HG02870 (cell line): ENCODE measurements at regions not wholly inside any gene's neighbourhood (a gene's known extent, or its start where the extent isn't known, plus 50 kb on each side); places are given as distances from the start of the nearest gene placed in this dataset.
A peak's percentile ranks its signal among the peaks of the same experiment; 100 is the strongest.

Experiments
- ATAC-seq: cut with Tn5 transposase; IDR thresholded peaks from one replicate; pipeline ENCODE4 v1.9.1; 2021; ENCODE audit warnings: mild to moderate bottlenecking, moderate library complexity; ENCODE audit not compliant: unreplicated experiment

DNA sequence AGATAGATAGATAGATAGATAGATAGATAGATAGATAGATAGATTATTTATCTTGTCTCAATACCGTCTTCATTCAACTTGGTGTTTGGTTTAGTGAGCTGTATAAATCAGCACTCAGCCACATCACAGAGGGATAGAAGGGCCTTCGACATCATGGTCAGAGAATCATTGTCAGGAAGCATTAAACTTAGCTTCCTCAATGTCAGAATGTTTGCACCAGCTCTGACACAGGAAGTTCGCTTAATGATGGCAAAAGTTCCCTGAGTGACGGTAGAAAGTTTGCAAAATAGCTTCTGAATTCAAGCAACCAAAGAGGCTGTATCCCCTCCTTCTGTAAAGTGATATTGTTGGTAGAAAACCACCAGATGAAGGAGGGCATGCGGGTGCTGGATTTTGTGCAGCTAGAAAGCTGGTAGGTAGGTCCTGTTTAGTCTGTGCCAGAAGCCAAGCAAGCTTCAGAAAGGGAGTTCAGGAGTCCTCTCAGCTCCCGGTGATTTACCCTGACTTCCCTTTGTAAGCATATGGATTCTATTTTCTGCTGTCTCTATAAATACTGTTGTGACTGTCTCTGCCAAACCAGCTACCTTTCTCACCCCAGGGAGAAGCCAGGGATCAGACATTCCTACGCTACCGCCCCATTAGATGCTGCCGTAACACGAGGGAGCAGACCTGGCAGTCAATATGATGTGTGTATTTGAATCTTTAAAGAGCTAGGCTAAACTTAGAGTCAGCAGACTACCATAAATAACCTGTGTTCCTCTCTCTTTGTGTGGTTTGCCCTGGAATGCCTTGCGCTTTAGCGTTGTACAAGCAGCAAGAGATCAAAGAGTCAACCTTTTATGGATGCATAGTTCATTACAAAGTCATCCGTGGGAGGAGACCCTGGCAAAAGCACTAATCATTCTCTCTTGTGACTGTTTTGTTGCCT, 200.5 kb upstream of the KIAA1217 start:
- no peak for ATAC-seq

DNA sequence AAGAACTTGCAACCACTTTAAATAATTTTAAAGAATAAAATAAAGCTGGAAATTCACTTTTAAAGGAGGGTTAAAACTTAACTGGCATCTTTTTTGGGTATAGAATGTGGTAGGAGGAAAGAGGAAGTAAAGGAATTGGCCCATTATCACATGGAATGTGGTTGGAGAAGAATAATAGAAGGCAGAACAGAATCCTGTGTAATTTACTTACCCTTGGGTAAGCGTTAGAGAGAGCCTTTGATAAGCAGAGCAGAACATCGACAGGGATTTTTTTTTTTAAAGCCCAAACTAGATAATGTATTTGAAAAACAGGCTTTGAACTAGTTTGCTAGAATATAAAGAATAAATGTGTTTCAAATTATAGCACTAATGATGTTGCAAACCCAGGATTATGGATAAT, 199.8 kb upstream of the KIAA1217 start:
- no peak for ATAC-seq

DNA sequence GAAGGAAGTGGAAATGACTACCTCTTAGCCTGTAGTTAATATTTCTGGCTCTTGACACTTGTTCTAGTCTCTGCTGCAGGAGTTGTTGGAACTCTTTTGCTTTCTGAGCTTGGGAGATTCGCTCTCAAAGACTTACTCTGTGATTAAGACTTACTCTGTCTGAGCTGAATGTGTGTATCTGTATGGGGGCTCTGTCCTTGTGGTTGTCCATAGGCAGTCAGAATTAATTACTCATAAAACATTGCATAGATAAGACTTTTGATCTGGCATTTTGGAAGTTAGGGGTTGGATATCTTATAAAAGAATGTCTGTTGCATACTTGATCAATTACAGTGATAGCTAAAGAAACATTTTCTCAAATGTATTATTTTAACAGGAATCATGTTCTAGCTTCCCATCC, 199.2 kb upstream of the KIAA1217 start:
- ATAC-seq: no peak

DNA sequence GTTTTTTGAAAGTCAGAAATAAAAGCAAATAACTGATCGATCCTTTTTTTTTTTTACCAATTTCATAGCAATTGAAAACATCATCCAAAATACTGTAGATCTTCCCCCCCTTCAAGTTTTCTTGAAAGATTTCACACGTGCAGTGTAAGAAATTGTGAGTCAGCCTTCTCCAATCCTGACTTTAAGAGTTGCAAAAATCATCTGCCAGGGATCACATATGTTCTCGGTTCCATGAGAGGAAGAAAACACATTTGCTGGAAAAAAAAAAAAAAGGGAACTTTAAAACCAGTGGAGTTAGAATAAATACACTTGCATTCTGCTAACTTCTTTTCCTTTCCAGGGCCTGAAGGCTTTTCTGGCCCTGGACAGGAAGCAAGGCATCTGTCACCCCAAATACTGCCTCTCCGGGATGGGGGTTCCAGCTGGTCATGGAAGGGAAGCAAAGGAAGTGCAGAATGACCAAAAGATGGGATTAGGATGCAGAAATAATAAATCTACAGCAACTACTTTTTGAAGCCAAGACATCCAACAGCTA, 198.4 kb upstream of the KIAA1217 start:
- no peak for ATAC-seq

DNA sequence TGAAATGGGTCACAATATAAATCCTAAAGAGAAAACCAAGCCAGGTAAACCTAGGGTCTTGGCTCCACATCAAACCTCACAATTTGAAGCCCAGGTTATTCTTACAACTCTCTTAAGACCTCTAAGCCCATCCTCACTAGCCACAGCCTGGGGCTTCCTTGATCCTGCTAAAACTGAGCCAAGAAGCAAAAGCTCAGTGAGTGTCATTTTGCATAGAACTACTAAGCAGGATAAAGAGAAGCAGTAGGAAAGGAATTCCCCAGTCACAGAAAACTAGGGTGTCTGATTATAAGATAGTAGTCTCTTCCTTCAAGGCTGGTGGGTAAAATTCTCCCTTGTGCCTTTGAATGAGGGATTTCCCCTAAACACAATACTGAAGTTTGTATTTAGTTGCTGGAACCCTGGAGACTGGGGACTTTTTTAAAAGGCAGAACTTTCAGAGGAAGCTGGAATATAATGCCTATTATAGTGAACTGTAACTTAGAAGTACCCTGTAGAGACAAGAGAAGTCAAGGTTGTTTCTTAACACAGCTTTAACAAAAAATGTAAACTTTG, 196.6 kb upstream of the KIAA1217 start:
- ATAC-seq: peak; percentile 57

DNA sequence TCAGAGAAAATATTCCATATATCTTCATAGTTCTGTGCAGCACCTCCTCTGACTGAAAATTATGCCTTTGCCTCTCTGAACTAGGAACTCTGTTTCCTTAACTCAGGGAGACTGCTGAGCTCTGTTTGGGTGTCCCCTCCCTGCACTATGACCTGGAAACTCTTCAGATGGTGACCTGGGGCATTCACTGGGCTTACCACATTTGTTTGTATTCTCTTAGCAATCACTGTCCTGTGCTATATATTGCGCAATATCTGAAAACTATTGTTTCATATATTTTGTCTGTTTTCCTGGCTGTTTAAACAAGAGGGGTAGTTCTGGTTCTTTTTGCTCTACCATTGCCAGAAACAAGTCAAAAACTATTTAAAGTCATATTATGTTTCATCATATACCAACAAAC, 181.8 kb upstream of the KIAA1217 start:
- no peak for ATAC-seq

DNA sequence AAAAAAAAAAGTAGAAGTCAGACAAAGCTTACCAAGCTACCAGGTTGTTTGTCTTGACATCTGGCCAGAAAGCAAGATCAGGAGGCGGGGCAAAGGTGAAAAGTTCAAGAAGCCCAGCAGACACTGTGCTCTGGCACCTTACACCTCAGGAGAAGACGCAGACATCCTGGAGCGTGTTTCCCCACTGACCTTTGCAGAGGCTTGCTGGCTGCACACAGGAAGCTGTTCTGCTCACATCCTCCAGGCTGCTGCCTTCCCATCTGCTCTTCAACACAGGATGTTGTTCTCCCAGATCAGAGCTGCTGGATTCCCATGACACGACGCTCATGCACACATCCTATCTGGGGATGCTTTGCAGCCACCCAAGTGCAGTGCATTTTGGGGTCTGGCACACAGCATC, 174.4 kb upstream of the KIAA1217 start:
- ATAC-seq: no peak

DNA sequence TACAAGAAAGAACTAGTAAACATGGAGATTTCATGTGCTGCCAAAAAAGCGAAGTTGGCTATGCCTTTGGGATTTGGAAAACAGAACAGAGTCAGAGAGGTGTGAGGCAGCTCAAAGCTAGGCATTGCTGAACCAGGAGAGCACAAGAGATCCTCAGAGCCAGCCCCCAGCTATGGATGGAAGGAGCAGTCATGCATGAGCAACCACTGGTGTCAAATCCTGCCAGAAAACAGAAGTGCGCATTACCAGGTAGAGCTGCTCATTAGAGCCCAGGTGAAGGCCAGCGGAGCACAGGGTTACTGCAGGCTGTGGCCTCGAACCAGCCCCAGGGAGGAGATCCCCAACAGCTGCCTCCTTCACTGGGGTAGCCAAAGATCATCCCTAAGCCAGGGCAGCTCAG, 173.2 kb upstream of the KIAA1217 start:
- ATAC-seq: no peak

DNA sequence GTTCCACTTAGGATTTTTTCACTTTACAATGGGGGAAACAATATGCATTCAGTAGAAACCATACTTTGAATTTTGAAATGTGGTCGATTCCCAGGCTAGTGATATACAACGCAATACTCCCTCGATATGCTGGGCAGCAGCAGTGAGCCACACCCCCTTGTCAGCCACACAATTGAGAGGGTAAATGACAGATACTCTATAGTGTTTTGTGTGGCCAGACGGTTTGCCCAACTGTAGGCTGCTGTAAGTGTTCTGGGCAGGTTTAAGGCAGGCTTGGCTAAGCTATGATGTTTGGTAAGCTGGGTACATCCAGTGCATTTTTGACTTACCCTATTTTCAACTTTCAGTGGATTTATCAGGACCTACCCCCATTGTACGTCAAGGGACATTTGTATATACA, 169.6 kb upstream of the KIAA1217 start:
- no peak for ATAC-seq

DNA sequence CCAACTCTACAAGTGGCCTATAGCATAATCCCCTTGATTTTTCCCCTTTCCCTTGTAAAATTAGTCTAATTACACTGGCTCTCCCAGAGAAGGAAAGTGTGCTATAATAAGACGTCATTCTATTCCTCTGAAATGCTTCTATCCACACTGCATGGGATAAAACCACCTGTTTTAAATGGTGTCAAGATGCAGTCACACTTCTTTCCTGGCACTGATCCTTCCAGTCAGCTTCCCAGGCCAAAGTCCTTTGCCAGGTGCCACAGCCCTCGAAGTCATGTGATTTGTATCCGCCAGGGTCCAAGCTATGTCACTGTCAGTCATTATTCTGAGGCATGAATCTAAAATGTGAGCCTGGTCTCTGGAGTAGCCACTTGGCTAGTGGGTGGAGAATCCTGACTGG, 169.0 kb upstream of the KIAA1217 start:
- ATAC-seq: no peak

DNA sequence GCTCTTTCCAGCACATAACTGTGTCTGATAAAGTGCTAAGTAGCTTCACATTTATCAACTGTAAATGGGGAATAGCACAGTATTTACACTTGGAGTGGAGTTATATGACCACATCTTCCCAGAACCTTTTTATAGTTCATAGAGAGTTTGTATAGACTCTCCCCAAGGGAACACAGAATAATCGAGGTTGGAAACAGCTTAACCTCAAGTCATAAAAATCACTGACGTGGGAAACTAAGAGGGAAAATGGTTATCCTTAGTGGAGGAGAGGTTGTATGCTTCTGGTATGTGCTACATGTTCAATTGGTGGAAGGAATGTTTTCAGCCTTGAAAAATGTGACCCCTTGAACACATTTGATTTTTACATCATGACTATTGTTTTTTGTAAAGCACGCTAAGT, 167.9 kb upstream of the KIAA1217 start:
- ATAC-seq: no peak

DNA sequence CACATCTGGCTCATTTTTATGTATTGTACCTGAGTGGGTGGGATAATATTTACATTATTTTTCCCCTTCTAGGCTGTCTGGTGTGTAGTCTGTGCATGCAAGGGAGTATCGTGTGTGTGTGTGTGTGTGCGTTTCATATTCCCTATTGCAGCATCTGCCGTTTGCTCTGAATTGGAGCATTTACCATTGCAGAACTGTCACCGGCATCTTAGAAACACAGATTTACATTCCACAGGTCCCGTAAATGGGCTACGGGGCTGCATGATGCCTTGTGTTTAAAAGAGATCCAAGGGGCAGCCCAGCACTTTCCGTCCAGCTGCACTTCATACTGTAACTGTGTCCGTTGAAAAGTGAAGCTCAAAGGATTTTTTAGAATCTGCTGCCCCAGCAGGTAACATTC, 167.1 kb upstream of the KIAA1217 start:
- no peak for ATAC-seq

DNA sequence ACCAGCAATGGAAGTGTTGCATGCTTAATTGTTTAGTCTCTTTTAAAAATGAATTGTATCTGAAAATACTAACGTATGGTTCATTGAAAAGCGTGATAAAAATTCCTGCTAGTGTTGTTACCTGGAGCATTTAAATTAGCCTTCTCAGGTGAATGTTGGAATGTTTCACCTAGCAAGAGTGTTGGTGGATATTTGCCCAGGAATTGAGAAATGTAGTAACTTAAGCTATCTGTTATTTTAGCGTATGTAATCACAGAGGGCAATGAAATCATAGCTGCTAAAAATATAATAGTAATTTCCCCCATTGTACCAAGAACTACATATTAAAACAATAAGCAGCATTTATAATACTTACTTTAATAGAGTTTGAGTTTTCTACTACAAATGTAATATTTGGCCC, 166.1 kb upstream of the KIAA1217 start:
- ATAC-seq: no peak

DNA sequence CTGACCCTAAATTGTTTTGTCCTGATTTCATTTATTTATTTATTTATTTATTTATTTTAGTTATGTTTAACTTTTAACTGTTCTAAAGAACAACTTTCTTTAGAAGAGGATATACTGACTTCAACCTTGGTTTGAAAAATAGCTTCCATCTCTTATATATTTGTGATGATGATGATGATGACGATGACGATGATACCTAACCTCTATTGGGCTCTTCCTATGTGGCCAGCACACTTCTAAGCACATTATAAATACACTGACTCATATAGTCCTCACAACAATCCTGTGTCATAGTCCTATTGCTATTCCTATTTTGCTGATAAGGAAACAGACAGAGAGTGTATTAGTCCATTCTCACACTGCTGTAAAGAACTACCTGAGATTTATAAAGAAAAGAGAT, 162.9 kb upstream of the KIAA1217 start:
- no peak for ATAC-seq

DNA sequence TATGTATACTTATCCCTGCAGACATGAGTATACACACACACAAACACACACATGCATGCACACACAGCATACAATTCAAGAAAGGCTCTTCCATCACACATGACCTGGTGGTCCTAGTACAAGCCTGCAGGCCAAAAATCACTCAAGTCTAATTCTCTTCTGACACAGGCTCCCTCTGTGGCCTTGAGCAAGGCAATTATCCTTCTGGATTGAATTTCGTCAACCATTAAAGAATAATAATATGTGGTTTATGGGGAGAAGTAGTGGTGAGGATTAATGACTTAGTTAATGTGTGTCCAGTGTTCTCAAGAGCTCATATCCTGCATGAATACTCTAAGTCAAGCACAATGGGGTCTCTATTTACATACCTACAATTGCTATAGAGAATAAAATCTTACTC, 161.8 kb upstream of the KIAA1217 start:
- no peak for ATAC-seq

DNA sequence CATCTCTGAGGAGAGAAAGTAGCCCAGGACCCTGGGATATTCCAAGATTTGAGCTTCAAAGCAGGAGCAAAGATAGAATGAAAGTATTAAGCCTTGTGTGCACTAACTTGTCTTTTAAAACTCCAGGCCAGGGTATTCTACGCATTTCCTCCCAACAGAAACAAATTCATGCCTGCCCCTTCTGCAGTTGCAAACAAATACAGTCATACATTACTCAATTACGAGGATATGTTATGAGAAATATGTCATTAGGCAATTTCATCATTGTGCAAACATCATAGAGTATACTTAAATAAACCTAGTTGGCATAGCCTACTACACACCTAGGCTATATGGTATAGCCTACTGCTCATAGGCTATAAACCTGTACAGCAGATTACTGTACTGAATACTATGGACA, 154.5 kb upstream of the KIAA1217 start:
- ATAC-seq: no peak

DNA sequence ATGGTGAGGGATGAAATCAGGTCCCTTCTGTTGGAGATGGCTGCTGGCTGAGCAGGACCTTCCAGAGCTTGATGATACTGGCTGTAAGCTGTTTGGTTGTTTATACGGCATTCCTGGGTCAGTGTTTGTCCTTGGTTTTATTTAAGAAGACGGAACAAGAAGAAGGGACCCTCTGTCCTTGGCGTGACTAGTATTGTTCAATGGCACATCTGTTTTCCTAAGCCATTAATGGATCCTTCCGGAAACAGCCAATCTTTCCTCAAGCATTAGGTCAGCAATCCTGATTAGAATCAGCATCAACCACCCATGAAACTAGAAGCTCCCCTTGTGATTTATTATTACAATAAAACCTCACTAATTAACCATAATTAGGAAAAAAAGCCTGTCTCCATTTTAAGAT, 128.7 kb upstream of the KIAA1217 start:
- ATAC-seq: no peak

DNA sequence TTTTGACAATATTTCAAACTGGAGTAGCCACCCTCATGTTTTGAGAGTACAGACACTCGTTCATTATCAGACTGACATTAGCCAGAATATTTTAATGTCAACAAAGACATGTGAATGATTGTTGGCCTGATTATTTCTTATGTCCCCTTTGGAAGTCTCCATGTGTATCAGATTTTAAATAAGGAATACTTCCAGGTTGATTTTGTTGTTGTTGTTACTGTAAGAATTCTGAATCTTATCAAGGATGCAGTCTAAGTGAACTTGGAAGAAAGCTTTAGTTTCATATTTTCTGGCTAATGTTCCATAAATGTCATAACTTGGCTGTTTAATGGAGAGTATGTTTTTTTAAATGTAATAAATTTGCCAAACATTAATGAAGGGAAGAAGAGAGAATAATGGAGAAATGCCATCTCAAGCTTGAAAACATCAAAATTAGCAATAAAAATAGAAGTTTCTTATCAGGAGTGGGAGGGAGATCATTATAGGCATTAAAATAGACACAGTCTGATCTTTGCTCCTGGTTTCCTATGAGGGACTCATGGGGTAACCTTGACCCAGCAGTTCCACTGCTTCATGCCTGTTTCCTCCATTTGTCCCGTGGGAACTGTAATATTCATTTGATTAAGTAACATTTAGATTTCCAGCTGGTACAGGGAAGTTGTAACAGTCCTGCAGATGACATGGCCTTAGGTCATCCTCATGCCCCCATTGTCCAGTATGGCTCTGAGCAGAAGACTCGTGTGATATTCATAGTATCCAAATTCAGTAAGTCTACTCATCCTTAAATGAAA, 122.4 kb upstream of the KIAA1217 start:
- ATAC-seq: no peak

DNA sequence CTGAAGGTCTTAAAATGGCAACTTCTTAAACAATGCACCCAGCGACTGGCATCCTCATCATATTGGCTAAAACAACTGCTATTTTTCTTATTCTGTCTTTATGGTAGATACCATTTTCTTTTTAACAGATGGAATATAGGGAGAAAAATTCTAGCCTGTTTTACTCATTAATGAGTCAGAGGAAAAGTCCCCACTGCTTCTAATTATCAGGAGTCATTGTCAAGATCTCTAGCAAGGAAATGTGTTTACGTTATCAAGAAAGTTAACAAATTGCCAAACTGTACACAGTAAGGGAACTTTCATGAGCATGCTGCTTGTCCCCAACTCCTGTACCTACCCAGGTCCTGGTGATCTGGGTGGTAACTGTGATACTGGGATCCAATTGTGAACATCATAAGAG, 117.7 kb upstream of the KIAA1217 start:
- ATAC-seq: no peak

DNA sequence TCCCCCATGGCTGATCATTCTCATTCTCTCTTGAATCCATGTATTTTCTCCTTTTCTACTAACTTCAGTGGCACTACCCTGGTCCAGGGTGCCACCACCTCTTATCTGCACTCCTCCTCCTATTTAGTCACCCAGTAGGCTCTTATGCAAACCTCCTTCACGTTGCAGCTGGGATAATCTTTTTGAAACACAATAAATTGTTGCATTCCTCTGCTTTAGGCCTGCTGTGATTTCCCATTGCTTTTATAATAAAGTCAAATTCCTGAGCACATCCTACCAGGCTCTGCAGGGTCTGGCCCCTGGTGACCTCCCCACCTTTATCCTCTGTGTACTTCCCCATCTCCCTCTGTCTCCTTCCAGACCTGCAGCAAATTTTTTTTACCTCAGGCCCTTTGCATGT, 112.7 kb upstream of the KIAA1217 start:
- no peak for ATAC-seq

DNA sequence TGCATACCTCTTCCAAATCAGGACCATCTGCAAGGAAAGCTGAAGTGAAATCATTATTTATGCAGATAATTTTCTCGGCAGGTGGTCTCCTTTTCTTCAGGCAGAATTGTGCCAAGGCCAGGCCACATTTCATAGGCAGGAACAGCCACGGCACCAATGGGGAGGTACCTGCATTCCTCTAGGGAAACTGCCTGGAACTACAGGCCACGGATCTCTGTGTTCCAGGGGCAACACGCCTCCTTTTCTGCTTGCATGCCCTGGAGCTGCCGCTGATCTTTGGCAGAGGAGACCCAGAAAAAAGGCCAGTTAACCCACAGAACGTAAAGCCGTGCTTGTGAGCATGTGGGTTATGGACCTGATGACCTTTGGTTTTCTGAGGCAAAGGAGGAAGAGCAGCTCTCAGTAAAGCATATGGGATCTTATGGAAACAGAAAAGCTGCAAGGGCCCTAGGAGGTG, 111.2 kb upstream of the KIAA1217 start:
- ATAC-seq: no peak

DNA sequence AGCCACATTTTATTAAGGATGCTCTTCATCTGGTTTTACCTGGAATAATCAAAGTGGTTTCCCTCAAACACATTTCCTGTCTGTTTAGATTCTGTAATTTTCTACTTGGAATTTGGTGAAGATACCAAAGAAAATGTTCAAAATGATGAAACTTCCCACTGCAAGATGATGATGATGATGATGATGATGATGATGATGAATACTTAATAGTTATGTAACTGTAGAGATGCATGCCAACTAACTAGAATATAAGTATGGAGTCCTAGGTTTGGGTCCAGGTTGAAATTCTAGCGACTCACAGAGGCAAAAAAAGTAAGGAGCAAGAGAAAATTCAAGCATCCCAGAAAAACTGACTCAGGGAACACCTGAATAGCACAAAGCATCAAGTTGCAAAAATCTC, 104.0 kb upstream of the KIAA1217 start:
- no peak for ATAC-seq
